Medulla oblongata (tissue), 1 donor: ENCODE measurements at regions not wholly inside any gene's neighbourhood (a gene's known extent, or its start where the extent isn't known, plus 50 kb on each side); places are given as distances from the start of the nearest gene placed in this dataset.

Source experiments
- DNase-seq: peaks from one replicate; pipeline ENCODE4 v3.0.0-alpha.2; 2015; ENCODE audit errors: extremely low spot score

DNA sequence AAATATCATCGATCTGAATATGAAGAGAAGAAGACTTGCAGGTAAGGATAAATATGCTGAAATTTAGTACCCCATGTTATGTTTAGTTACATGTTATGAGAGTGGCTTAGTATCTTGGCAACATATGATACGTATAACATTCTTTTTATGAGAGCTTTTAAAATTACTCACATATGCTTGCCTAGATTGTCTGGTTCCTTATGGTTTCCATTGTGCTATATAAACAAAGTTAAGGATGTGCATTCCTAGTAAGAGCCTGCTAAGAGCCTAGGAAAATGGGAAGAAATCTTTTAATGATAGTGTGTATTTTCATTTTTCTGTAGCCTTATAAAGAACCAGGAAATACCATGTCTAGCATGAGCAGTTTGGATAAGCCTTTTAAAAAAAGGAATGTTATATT lies 112.0 kb upstream of the KCNN2 start:
- DNase-seq = no peak

DNA sequence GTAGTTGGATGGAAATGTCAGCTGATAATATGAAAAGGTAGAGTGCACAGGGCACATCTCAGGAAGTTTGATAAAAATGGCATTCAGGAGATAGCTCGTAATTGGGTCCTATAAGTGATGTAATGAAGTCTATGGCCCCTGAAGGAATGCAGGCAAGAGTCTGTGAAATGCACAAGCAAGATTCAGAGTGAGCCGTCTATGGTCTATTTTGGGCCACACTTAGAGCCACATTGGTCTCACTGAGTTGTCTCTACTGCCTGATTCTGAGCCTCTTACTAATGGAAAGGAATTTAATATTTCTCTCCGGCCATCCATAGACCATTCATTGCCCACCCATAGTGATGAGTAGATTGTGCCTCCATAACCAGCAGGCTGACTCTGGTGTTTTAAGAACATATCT lies 111.3 kb upstream of the KCNN2 start:
- no peak for DNase-seq

GRCh38 chr5:114252226-114252625 lies 109.6 kb upstream of the KCNN2 start:
- no peak for DNase-seq

- no peak for DNase-seq
These were observed 106.6 kb upstream of the KCNN2 start for GRCh38 chr5:114255260-114255659.

DNA sequence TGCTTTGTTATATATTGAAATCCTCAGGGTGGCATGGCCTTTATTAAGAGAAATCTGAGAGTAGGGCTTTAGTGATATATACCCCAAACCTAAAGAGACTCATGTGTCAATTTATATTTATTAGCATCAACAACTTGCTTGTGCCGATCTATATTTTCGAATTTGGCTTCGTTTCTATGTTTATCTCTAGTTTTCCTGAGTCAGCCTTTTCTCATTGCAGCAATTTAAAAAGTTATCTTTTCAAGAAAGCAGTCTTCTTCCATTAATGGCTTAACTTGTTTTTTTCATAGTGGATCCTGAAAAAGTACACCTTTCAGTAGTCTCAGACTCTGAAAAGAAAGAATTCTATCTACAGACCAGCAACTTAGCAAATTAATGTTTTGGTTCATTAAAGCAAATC lies 99.9 kb upstream of the KCNN2 start:
- DNase-seq = no peak

DNA sequence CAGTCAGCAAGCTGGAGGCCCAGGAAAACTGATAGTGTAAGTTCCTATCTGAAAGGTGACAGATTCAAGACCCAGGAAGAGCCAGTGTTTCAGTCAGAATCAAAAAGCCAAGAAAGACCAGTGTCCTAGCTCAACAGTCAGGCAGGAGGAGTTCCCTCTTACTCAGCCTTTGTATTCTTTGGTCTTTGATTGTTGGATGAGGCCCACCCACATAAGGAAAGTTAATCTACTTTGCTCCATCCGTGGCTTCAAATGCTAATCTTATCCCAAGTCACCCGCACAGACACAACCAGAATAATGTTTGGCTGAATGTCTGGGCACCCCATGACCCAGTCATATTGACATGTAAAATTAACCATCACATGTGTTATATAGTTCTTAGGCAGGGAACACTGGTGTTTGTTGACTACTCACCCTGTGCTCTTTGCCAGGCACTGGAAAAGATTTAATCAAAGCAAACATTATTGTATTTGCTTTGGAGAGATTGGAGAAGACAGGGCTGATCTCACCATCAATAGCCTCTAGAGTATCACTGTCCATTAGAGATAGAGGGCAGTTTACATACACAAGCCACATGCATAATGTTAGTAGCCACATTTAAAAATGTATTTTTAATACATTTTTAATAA lies 96.3 kb upstream of the KCNN2 start:
- no peak for DNase-seq

DNA sequence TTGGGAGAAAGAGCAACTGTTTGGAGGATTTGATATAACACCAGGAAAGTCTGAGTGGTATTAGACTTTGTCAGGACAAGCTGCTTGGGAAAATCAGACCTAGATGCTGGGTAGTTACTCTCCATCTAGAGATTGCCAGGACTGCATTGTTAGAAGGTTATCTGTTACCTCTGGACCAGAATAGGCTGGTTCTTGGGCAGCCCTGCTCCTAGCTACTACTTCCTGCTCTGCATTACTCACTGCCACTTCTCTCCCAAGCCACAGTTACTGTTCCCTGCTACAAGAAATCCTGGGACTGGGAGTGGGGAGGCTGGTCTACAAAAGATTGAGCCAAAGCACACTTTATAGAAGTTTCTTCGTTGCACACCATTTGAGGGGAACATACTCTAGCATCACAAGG lies 95.5 kb upstream of the KCNN2 start:
- DNase-seq = no peak

- no peak for DNase-seq
These were observed 65.7 kb upstream of the KCNN2 start for GRCh38 chr5:114296191-114296590.

DNA sequence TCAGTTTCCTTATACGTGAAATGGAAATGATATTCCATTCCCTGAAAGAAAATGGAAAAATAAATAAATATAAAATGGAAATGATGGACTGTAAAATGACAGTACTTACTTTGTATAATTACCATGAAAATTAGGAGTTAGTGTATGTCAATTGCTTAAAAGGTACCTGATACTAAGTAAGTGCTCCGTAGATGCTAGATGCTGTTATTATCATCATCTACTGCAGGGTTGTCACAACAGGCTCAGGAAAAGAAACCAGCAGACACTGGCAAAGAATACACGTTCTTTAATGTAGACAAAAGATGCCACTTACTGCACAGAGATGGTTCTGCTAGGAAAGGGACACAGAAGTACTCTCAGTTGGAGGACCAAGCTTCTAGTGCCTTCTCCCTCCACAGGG lies 64.0 kb upstream of the KCNN2 start:
- DNase-seq = no peak

DNA sequence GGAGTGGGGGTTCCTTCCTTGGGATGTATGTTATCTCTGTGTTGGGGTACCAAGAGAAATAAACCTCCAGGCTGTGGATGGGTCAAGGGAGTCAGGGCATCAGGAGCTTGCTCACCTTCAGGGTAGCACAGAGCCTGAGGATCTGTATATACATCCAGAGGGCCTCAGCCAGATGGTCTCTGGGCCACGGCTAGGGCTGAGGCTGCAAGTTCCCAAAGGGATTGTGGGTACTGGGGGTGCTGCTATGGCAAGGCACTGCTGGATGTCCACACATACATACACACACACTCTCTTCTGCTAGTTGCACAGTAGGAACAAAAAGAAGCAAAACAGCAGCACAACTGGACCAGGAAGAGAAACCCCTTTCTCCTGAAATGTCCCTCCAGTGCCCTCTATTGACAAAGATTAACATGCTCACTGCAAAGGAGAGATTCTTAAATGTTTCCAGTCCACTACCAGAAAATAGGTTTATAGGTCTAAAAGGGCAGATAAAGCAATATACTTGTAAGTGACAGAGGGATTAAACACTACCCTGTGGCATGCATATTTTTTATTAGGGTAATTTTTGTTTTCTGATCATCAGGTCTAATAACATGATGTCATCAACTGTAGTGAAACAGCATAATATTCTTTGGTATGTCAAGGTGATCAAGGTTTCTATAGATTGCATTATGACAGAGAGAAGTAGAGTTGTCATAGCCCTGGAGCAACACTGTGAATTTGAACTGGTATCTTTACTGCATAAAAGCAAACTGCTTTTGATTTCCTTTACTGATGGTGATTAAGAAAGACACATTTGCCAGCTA lies 56.3 kb upstream of the KCNN2 start:
- DNase-seq = peak; percentile 13

- no peak for DNase-seq
These were observed 53.9 kb upstream of the KCNN2 start for GRCh38 chr5:114308017-114308416.

DNA sequence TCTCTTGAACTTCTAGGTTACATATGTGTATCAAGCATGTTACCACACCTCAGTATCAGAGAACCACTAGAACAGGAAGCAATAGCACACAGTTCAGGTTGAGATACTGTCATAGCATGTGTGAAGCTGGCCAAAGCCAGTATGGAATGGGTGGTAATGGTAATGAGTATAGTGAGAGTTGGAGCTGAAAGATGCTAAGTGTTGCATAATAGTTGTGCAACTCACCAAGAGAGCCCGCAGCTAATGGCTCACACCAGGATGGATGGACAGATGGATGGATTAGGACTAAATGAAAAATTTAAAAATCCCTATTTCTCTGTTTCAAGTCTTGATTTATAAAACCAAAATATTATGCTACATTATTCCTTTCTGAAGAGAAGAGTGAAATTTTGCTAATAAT lies 53.4 kb upstream of the KCNN2 start:
- DNase-seq = no peak

DNA sequence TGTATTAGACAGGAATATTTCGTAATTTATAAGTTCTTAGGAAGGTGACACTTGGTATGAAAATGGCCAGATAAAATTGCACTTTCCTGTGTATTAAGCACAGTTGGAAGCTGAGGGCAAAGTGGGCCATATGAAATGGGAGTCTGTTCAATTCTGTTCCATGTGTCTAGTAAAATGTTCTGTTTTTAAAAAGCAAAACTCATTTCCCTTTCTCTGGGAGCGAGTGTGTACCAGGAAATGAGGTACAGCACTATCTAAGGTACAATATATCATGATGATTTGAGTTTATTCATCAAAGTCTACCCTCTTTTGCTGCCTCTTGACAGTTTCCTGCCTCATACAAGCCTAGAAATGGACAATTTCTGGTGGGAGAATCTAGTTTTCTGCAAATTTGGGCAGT lies 51.2 kb upstream of the KCNN2 start:
- DNase-seq = no peak

DNA sequence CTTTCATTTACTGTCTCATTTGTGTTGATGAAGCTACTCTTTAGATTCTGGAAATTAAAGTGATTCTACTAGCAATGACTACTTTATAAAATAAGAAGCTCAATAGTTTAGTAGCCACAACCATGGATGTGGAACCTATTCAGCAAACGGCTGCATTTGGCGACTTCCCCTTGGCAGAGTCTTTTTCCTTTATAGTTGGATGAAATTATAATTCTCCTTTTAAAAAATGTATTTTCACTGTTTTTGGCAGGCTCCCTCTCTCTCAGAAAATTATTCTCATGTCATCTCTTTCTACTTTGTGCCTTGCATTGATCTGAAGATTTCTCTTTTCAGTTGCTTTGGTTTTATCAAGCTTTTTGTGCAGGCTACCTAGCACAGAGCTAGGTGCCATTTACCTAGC lies 50.6 kb upstream of the KCNN2 start:
- no peak for DNase-seq

- DNase-seq = peak; percentile 53
These were observed 49.9 kb upstream of the KCNN2 start for GRCh38 chr5:114311968-114312367.
